Stimulated activated CD8-positive, alpha-beta memory T cell treated with anti-CD3 and anti-CD28 coated beads, Interleukin-4, amount 100 ng/mL, for 48 hours (primary cell): ENCODE measurements at regions not wholly inside any gene's neighbourhood (a gene's known extent, or its start where the extent isn't known, plus 50 kb on each side); places are given as distances from the start of the nearest gene placed in this dataset.

ENCODE experiments used
- DNase-seq: peaks from one replicate; pipeline ENCODE4 v3.0.0-alpha.2; 2020

DNA sequence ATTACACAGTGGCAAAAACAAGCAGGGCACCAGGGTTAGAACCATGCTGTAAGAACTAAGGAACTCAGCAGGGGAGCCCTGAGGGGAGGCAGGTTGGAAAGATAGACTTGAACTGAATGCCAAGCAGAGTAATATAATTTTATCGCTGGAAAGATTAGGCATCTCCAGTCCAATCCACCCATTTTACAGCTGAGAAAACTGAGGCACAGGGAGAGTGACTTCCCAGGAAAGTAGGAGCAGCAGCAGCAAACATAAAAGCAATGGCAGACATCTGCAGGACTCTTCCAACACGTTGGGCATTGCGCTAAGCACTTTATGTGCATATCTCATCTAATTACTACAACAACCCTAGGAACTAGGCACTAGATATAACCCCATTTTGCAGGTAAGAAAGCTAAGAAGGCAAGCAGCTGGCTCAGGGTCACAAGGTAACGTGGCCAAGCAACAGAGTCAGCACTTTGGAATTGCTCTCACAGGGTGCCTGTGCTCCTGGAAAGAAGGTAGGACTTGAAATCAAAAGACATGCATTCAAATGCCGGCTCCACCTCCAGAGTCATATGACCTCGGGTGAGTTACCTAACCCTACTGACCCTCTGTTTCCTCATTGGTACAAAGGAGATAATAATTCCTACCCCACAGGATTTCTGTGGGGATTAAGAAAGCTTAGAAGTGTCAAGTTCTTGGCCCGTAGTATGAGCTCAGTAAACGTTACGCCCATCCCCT is 215.3 kb downstream of the BARX2 start:
- no peak for DNase-seq

DNA sequence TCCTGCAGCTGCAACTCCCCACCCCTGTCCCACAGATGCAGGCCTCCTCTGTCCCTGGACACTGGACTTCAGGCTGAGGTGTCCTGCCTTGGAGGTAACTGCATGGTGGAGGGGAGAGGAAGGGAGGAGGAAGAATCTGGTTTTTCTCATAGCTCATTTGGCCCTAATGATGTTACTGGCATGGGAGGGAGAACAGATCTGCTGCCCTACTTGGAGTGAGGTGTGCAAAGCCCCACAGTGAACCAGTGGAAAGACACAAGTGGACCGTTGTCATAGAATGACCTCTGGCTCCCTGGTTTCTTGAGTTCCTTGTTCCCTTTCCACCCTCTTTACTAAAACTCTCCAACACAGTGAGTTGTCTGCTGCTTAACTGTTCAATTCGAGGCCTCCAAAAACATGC is 215.9 kb downstream of the BARX2 start:
- DNase-seq: no peak

DNA sequence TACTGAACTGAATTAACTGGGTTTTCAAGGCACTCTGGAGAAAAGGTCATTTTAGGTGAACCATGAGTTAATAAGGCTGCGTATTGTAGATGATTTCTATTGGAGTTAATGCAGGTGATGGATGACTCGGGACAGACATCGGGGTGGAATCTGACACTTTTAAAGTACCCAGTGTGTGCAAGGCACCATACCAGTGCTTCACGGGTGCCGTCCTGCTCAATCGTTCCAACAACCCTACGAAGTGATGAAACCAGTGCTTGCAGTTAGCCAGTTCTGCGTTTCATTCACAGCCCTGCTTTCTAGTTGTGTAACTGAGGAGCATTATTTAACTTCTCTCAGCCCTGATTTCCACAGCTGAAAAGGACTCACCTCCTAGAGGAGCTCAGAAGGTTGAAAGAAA is 216.5 kb downstream of the BARX2 start:
- no peak for DNase-seq

DNA sequence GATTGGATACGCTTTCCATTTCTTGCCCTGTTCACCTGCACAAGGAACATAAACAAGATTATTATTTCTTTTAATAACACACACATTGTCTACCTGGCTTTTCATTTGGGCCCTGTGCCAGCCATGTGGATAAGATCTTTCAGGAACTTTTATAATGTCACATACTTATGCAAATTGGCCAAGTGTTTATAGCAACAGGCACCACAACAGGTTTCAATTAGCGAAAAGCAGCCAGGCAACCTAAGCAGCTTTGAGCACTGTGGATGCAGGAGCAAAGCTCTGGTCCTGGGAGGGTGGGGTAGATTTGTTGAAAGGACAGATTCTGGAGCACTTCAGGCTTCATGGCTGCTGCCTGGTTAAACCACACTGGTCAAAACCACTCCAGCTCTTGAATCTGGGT is 217.4 kb downstream of the BARX2 start:
- no peak for DNase-seq

DNA sequence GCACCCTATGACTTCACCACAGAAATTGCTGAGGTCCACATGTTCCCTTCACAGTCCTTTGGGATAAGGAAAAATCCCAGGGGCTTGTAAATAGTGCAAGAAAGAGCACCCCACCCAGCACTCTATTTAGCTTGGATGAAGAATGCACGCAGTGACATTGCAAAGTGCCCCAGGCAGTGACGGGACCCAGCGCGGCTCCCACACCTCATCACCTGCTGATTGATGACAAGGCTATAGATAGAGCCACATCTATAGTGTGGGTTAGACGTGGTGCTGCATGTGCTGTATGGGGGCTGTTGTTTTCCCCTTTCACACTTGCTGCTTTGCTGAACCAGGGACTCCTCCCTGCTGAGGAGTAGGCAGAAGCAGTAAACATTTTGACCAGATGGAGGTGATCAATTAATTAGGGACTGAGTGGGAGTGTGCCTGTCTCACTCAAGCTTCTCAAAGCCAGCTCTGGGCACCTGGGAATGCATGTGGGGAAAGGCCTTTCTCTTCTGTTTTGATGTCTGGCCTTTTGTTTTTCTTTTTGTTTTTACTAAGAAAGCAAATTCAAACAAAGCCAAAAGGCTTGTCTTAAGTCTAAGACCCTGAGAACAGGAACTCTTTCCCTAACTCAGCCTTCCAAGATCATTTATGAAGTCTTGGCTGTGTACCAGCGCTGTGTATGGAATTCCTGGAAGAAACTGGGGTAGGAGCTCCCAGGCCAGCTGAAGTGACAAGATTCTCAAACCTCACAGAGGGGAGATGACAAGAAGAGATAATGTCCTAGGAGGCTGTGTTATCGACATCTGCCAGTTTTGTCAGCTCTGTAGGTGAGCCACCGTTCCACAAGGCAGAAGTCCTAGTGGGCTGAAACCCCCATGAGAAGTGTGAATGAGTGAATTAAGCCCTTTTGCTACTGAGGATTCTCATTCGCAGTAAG is 219.7 kb downstream of the BARX2 start:
- DNase-seq: no peak

DNA sequence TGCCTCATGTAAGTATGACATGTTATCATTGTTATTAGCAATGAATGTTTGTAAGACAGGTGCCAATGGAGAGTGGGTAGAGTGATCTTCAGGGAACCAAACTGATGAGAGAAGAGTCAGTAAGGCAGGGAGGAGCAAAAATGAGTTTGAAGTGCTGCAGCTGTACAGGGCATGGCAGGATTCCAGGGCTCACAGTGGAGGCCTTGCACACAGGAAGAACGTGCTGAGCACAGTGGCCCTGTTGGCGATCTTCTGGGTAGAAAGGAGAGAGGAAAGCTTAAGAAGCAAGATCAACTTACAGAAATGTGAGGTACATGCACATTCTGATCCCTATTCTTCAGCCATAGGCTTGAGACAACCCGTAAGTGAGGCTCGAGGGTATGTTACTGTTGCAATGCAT is 219.3 kb upstream of the TMEM45B start:
- no peak for DNase-seq

DNA sequence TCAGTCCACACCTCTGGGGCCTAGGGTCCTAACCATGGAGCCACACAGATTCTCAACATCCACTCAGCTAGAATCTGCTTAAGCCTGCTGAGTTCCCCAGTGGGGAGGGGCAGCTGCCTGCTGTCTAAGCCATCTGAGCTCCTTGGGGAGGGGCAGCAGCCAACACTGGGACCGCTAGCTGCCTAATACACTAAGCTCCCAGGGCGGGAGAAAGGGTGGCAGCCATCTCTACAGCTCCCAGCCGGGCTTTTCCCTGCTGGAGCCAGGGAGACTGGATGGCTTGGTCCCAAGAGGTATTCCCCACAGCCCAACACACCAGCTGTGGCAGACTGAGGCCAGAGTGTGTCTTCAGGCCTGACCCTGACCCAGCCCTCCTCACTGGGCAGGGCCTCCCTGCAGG is 217.3 kb upstream of the TMEM45B start:
- DNase-seq: no peak

DNA sequence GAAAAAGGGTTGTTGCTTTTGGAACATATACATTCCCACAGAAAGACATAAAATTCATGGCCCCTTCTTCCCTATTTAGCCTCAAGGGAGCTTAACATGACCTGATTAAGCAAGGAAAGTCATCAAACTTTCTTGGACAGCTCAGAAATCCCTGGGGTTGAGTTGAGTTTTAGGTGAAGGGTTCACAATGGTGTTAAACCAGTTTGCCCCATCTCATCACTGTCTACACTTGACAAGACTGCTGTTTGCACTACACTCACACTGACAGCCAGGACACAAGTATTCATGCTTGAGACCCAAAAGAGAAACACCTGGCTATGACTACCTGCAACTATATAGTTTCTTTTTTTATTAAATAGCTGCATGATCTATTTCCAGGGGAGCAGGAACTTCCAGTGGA is 209.8 kb upstream of the TMEM45B start:
- DNase-seq: no peak

DNA sequence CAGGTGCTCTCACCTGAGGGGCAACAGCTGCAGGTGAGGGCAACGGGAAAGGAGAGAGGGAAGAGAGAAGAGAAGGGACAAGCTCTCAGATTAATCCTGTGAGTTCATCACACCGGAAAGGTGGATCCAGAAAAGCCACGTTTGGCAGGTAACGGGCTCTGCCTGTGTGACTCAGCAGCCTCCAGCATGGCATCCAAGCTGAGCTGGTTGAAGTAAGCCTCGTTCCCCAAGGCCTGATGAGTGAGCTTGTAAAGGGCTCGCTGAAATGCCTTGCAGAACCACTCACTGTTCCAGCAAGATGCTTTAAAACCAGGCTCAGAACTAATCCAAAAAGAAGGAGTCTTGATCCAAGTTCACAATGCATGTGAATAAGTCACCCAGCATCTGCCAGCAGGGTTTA is 206.9 kb upstream of the TMEM45B start:
- DNase-seq: no peak

DNA sequence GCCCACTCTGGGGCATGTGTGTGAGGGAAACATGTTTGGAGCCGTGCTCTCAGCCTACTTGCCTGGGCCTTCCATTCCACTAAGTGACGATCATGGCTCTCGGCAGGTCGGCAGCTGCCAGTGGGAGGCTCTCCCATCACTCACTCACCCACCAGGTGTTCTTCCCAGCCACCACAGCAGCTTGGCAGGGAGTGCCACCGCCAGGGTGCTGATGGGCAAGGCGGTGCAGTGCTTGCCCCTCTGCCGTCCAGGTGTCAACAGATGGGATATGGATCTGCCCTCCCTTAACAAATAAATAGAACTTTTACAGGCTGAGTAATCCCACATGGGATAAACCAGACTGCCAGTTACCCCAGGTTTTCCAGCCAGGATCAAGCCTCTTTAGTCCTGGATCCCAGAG is 205.5 kb upstream of the TMEM45B start:
- DNase-seq: no peak

DNA sequence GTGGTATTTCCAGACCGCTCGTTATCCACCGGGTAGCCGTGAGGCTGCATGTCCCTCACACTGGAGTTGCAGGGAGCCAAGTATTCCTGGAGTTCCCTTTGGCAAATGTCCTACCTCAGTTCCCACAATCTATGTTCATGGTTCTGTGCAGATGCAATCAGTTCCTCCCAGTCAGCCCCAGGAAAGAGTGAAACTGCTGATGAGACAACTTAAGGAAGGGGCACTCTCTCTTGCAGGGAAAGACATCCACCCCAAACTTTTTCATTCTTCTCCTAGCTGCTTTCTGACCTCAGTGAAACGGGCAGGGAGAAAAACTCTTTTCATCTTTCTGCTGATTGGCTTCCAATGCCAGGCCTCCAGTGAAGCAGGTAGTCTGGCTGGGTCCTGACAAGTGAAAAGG is 205.1 kb upstream of the TMEM45B start:
- no peak for DNase-seq

DNA sequence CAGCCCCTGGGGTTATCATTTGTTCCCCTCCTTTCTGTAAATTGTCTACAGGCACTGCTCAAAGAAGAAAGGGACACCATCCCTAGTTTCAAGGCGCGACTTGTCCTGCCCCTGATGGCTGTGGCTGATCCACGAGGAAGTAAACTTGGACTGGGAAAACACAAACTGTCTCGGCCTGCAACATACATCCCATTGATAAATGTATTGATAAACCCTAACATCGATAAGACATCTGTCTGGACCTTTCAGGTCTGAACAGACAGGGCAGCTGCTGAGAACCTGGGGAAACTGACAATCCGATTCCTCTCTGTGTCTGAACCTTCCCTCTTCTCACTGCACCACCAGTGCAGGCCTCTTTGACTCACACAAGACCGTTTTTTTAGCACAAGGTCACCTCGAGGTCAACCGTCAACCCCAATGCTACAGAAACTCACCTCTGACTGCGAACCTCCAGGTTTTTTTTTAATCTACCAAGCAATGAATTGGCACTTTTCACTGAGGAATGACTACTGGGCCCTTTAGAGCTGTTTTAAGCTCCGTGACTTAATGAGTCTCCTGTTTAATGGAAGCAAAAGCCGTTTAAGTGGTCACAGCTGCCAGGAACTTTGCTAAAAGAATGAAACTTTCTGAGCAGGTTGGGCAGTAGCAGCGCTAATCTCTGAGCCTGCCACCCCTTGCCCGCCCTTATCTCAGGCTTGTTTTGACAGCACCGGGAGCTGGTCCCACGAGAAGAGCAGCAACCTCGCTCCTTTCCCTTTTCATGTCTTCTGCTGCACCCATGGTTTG is 203.8 kb upstream of the TMEM45B start:
- DNase-seq: no peak

DNA sequence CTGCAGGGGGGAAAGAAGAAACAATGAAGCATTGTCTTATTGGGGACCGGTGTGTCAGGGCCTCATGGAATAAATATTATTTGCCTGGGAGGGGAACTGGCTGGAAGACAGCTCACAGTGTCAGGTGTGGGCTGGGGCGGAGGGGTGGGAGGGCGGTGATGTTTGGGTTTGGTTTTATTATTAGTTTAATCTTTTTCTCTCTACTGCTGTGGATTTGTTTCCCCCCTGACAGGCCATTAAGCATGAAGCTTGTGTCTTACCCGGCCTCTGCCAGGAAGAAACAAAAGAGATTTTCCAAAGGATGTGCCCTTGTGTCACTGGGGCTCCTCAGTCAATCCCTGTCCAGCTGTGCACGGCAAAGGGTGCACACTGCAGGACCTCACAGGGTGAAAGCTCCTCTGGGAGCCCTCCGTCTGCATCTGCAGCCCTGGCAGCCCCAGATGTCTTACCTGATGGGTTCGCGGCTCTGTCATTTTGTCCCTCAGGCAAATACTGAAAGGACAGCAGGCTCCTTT is 203.1 kb upstream of the TMEM45B start:
- DNase-seq: no peak

DNA sequence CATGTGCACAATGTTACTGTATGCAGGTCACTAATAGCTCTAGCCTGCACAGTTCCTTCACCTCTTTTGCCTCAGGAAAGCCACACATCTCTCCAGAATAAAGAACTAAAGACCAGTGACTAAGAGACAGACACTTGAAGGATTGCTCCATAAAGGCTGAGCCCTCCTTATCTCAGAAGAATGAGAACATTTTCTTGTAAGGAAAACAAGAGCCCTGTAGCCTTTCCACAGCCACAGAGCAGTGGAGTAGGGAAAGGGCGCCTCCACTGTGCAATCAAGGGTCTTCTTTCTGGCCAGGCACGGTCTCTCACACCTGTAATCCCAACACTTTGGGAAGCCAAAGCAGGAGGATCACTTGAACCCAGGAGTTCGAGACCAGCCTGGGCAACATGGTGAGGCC is 202.6 kb upstream of the TMEM45B start:
- DNase-seq: no peak

DNA sequence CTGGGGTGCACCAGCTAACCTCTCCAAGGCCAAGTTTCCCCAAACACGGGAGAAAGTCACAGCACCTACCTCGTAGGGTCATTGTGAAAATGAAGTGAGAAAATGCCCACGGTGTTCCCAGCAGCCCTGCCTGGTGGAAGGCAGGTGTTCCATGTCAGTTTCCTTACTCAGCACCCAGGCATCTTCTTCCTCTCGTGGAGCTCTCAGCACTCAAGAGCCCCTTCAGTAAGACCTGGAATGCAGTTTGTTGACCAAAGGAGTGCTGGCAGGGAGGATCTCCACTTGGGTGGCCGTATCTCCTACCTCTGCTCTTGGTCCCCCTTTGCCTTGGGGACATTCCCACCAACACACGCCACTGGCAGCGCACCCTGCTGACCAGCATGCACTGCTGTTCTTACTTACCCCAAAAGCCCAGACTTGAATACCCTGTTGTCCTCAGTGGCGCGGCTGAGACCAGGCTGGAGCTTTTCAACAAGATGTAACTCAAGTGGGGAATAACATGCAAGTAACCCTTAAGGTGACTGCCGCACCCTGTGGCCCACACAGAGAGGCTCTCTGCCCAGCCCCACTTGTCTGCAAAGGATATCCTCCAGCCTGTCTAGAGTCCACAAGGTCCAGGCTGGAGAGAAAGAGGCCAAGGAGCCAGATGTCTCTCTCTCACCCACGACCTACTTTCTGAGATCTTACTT is 201.2 kb upstream of the TMEM45B start:
- no peak for DNase-seq

DNA sequence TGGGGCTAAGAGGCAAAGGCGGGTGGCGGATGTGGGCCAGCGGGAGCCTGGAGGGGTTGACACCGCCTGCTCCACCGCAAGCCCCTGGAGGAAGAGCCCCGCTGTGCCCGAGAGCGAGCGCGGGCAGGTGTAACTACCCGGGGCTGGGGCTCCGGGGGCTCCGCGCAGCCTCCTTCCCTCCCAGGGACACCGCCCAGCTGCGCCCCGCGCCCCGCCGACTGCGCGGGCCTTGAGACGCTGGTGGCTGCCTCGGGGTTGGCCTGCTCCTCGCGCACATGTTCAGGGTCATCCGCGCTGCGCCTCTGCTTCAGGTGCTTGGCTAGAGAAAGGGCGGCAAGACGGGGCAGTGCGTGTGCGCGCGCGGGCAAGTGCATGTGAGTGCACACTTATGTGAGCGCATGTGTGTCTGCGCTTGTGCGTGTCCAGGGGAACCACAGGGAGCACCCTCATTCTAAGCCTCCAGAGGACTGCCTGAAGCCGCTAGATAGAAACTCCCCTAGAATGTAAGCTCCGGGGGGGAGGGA is 197.5 kb upstream of the TMEM45B start:
- DNase-seq: no peak

DNA sequence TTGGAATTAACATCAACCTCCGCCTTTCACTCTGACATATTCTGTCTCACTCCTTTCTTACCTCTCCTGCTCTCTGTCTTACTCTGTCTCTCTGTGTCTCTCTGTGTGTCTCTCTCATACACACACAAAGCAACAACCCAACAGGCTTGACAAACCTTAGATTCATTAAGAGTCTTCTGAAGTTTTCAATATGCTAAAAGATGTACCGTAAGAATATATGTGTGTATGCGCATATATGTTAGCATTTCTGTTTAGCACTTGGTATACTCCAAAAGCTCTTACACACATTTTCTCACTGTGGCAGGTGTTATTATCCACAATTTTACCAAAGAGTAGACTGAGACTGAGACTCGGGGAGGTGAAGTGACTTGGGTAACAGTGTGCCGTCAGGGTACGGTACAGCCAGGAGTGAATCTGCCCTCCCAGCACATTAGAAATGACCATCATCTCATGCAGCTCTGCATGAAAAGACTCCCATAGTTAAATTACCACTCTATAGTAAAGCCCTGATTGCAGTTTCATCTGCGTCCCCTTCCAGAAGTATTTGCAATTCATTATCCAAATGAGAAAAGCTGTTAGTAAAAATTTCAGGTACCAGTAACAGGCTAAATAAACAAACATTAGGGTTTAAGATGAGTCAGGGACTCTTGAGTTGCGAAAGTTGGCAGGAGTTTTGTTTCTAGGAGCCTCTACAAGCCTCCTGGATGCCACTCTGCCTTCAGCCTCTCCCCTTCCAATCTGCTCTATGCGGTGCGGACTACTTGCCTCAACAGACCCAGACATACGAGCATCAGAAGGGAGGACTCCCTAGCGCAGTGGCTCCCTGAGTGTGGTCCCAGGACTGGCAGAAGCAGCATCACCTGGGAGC is 195.2 kb upstream of the TMEM45B start:
- no peak for DNase-seq

DNA sequence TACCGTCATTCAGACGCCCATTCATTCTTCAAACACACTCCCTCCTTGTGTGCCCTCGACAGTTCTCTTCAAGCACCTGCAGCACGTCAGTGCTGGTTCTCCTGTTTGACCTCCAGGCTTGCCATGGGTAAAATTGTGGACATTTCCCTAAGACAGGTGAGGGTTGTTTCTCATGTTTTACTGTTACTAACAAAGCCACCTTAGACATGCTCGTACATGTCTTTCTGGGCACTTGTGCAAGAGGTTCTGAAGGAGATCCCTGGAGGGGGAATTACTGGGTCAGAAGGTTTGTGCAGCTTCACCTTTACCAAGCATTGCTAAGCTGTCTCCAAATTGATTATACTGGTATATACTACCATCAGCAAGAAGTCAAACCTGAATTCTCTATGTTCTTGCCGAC is 189.7 kb upstream of the TMEM45B start:
- no peak for DNase-seq

DNA sequence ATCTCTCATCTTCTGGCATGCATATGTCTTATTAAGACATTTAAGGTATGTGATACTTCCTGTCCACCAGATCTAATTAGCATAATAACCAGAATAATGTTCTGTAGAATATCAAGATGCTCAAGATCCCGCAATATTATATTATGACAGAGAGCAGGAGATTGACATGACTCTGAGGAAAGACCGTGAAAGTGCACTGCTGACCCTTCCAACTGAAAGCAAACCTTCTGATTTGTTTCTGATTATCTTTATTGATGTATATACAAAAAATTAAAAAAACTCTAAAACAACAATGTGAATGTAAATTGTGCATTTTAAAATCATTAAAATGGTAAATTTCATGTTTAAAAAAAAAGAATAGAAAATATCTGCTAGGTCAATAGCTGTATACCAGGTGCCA is 184.4 kb upstream of the TMEM45B start:
- no peak for DNase-seq

DNA sequence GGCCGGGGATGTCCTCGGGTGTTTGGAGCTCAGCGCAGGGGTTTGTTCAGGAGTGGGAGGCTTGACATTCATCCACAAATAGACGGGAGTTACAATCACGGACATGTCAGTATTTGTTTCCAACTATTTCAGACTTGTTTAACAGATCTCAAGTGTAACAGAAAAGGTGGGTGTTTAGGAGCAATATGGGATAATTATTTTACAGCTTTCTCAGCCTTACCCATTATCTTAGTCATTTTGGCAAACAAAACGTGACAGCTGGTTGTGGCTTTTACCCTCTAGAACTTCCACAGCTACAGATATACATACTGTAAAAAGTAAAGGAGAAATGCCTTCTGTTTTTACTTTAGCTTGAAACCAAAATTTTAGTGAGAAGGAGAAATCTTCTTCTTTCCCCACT is 178.7 kb upstream of the TMEM45B start:
- DNase-seq: no peak

DNA sequence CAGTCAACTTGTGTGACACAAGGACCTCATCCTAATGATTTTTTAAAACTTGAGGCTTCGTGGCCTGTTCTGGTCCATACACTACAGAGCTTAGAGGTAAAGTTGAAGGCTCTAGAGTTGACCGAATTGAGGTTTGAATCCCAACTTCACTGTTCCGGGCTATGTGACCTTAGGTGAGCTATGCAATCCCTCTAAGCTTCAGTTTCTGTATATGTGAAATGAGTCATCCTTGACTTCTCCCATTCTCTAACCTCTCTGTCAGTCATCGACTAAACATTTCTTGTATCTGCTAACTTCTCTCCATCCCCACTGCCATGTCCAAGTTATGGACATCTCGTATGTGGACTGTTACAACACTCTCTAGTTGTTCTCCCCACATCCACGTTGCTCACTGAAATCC is 178.2 kb upstream of the TMEM45B start:
- DNase-seq: no peak
